H1 (cell line): ENCODE measurements at regions not wholly inside any gene's neighbourhood (a gene's known extent, or its start where the extent isn't known, plus 50 kb on each side); places are given as distances from the start of the nearest gene placed in this dataset.

ENCODE experiments used
- BCL11A ChIP-seq, 2 experiments: IDR thresholded peaks; one replicate each; pipeline ENCODE4 v1.6.1; 2011; ENCODE audit warnings: low read depth in 2 of 2, low read length in 2 of 2, mild to moderate bottlenecking in 2 of 2
- RFX5 ChIP-seq: IDR thresholded peaks from 2 replicates; pipeline ENCODE4 v1.6.1; 2011; ENCODE audit warnings: low read depth, low read length, improper control_type of control experiment, borderline replicate concordance
- RXRA ChIP-seq: IDR thresholded peaks from 2 replicates; pipeline ENCODE4 v1.6.1; 2011; ENCODE audit warnings: low read depth, mild to moderate bottlenecking, low read length, moderate library complexity; ENCODE audit not compliant: insufficient read depth
- SIX5 ChIP-seq: IDR thresholded peaks from 2 replicates; pipeline ENCODE4 v1.6.1; 2011; ENCODE audit warnings: mild to moderate bottlenecking, low read depth, low read length
- SUZ12 ChIP-seq: fragments of 200-600 bp; sonication (generic); IDR thresholded peaks from 2 replicates; pipeline ENCODE4 v1.6.1; 2012; ENCODE audit warnings: mild to moderate bottlenecking, inconsistent platforms, low read length, moderate library complexity, mixed read lengths
- TEAD4 ChIP-seq: IDR thresholded peaks from 2 replicates; pipeline ENCODE4 v1.6.1; 2012; ENCODE audit warnings: low read depth, low read length, inconsistent platforms, mixed read lengths

DNA sequence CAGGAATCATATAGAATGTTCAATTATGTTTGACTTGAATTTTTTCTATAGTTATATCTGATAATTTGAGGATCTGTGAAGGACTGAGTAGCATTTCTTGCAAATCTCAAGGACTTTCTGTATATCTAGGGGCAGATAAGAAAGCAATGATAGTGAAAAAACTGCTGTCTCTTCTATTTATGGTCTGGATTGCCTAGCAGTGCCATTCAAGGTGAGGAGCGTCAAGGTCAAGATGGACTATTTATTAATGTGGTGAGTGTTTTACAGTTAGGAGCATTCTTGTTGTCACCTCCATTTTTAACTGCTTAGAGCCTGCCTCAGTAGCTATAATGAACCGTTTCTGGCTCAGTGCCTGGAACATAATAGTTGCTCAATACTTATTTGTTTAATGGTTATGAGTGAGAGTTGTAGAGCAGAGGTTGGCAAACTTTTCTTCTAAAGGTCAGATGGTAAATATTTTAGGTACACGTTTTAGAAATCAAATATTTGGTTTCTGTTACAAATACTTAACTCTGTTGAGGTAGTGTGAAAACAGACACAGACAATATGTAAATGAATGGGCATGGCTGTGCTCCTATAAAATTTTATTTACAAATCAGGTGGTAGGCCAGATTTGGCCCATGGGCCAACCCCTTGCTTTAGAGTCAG lies 523.2 kb upstream of the IGFBP7 start (continued):
- TF ChIP-seq RFX5, result no peak
- TF ChIP-seq SIX5, result no peak
- TF ChIP-seq SUZ12, result no peak
- TF ChIP-seq TEAD4, result no peak
- no peak for TF ChIP-seq RXRA
- TF ChIP-seq BCL11A (IDR thresholded peaks at IDR 0.05; ENCODE audit: low read depth in 2 of 2, low read length in 2 of 2), result no peak
